ENCODE measurements at regions not wholly inside any gene's neighbourhood (a gene's known extent, or its start where the extent isn't known, plus 50 kb on each side); places are given as distances from the start of the nearest gene placed in this dataset.

- DNase-seq (ENCODE audit: low spot score), result no peak
- in situ Hi-C loops (cut with MboI; ENCODE audit: low pct_unique_long_range_greater_than_20kb, low sequenced_read_pairs, unreplicated experiment), result no loop called here
- TF ChIP-seq, protein P1, sequence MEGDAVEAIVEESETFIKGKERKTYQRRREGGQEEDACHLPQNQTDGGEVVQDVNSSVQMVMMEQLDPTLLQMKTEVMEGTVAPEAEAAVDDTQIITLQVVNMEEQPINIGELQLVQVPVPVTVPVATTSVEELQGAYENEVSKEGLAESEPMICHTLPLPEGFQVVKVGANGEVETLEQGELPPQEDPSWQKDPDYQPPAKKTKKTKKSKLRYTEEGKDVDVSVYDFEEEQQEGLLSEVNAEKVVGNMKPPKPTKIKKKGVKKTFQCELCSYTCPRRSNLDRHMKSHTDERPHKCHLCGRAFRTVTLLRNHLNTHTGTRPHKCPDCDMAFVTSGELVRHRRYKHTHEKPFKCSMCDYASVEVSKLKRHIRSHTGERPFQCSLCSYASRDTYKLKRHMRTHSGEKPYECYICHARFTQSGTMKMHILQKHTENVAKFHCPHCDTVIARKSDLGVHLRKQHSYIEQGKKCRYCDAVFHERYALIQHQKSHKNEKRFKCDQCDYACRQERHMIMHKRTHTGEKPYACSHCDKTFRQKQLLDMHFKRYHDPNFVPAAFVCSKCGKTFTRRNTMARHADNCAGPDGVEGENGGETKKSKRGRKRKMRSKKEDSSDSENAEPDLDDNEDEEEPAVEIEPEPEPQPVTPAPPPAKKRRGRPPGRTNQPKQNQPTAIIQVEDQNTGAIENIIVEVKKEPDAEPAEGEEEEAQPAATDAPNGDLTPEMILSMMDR (IDR thresholded peaks at IDR 0.05; ENCODE audit: extremely low read depth, insufficient read depth, missing control alignments), result no peak
These were observed 88.1 kb upstream of the FAM3C start for GRCh38 chr7:121484089-121484763.

GRCh38 chr7:121480566-121481335 is 84.6 kb upstream of the FAM3C start:
- in situ Hi-C loops (cut with MboI; ENCODE audit: low pct_unique_long_range_greater_than_20kb, low sequenced_read_pairs, unreplicated experiment), result no loop called here
- TF ChIP-seq, protein P1 (IDR thresholded peaks at IDR 0.05; ENCODE audit: extremely low read depth, insufficient read depth, missing control alignments), result no peak
- no peak for DNase-seq (ENCODE audit: low spot score)

DNA sequence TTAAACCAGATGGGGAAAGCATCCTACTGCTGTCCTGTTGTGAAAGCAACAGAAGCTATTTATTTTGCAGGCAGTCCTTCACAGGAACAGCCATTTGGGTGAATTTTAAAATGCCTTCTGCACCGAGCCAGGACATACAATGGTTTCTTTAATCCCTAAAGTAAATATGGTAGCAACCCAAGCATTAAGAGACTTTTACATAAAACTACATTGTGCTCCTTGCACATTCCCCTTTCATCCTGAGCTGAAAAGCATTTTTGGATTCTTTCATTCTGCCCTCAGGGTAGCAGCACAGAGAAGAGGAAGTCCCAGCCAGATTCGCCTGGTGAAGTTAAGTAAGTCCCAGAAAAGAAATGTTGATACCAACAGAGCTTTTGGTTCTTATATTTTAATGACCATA is 84.0 kb upstream of the FAM3C start:
- TF ChIP-seq, protein P1 (IDR thresholded peaks at IDR 0.05; ENCODE audit: extremely low read depth, insufficient read depth, missing control alignments), result no peak
- DNase-seq (ENCODE audit: low spot score), result no peak
- in situ Hi-C loops (cut with MboI; ENCODE audit: low pct_unique_long_range_greater_than_20kb, low sequenced_read_pairs, unreplicated experiment), result no loop called here

DNA sequence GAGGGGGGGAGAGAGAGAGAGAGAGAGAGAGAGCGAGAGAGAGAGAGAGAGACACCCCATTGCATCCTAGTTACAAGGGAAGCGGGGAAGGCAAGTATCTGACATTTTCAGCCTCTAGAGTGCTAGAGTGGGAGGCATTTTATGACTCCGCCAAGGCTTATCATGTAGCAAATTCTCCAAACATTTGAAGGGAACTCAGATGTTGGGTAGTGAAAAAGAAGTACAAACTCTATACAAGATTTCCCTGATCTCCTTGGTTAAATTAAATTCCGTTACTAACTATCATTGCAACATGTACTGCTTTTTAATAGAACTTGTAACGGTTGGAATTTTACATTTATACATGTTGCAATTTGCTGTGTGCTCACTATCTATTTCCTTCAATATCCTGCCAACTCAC is 83.4 kb upstream of the FAM3C start:
- in situ Hi-C loops (cut with MboI; ENCODE audit: low pct_unique_long_range_greater_than_20kb, low sequenced_read_pairs, unreplicated experiment), result no loop called here
- TF ChIP-seq, protein P1 (IDR thresholded peaks at IDR 0.05; ENCODE audit: extremely low read depth, insufficient read depth, missing control alignments), result no peak
- no peak for DNase-seq (ENCODE audit: low spot score)

DNA sequence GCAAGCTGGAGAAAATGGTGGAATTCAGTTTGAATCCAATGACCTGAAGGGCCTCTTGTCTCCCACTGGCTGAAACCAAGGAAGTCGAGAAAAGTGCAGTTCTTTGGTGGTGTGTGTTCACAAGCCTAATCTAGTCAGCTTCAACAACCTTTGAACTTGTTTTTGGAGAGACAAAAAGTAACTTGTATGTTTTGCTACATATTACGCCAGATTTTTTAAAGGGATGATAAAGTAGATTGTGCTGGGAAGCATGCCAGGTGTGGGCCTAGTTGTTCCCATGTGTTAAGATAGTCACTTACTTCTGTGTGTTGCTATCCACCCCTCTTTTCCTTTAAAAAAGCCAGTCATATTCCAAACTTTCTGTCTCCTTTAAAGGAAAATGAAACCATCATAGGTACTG is 79.7 kb upstream of the FAM3C start:
- no peak for DNase-seq (ENCODE audit: low spot score)
- in situ Hi-C loops (cut with MboI; ENCODE audit: low pct_unique_long_range_greater_than_20kb, low sequenced_read_pairs, unreplicated experiment), result no loop called here
- TF ChIP-seq, protein P1 (IDR thresholded peaks at IDR 0.05; ENCODE audit: extremely low read depth, insufficient read depth, missing control alignments), result no peak

- TF ChIP-seq, protein P1 (IDR thresholded peaks at IDR 0.05; ENCODE audit: extremely low read depth, insufficient read depth, missing control alignments), result no peak
- DNase-seq (ENCODE audit: low spot score), result no peak
- in situ Hi-C loops (cut with MboI; ENCODE audit: low pct_unique_long_range_greater_than_20kb, low sequenced_read_pairs, unreplicated experiment), result no loop called here
These were observed 78.2 kb upstream of the FAM3C start for GRCh38 chr7:121474301-121474673.

Measured in GM13977 (cell line).